Vagina (tissue), 2 donors: ENCODE measurements at regions not wholly inside any gene's neighbourhood (a gene's known extent, or its start where the extent isn't known, plus 50 kb on each side); places are given as distances from the start of the nearest gene placed in this dataset.

Experiments
- DNase-seq, 2 donors: peaks; one replicate each; pipeline ENCODE4 v3.0.0-alpha.2; 2017; ENCODE audit errors: extremely low spot score in 2 of 2
- H3K27ac ChIP-seq: fragments of 200-600 bp; sonication (generic); one replicate; pipeline ENCODE4 v1.5.1; 2019
- H3K27me3 ChIP-seq: fragments of 200-600 bp; sonication (generic); one replicate; pipeline ENCODE4 v1.5.1; 2019
- H3K36me3 ChIP-seq, 2 donors: fragments of 200-600 bp; sonication (generic); one replicate each; pipeline ENCODE4 v1.5.1; 2017 to 2019
- H3K4me1 ChIP-seq: fragments of 200-600 bp; sonication (generic); one replicate; pipeline ENCODE4 v1.5.1; 2019
- H3K4me3 ChIP-seq, 2 donors: fragments of 200-600 bp; sonication (generic); 1 replicate in 1 of 2; 2 replicates in 1 of 2; pipeline ENCODE4 v1.5.1; 2016 to 2019
- H3K9me3 ChIP-seq: fragments of 200-600 bp; sonication (generic); one replicate; pipeline ENCODE4 v1.5.1; 2019
- POLR2A ChIP-seq, 2 donors: fragments of 450-650 bp; IDR thresholded peaks; one replicate each; pipeline ENCODE4 v1.6.1; 2017; ENCODE audit warnings: antibody characterized with exemption in 2 of 2, mild to moderate bottlenecking in 2 of 2, moderate library complexity in 2 of 2
- POLR2AphosphoS5 ChIP-seq, 2 donors: sonication (generic); formaldehyde crosslinking; IDR thresholded peaks; one replicate each; pipeline ENCODE4 v1.9.0; 2017; ENCODE audit warnings: antibody characterized with exemption in 2 of 2, mild to moderate bottlenecking in 2 of 2, low read depth in 1 of 2; ENCODE audit not compliant: insufficient read depth in 1 of 2
- intact Hi-C: fragments of 100-400 bp; cut with DNase I; formaldehyde crosslinking; loops from one replicate; pipeline ENCODE4 v1.15.1; 2023
- TF ChIP-seq, protein P1 (sequence below), 3 experiments: fragments of 450-650 bp in 2 of 3; fragments of 200-600 bp in 1 of 3; sonication (generic) in 1 of 3; IDR thresholded peaks; one replicate each; pipeline ENCODE4 v1.5.1; 2017 to 2019; ENCODE audit warnings: antibody characterized with exemption in 3 of 3, mild to moderate bottlenecking in 2 of 3, moderate library complexity in 2 of 3

DNA sequence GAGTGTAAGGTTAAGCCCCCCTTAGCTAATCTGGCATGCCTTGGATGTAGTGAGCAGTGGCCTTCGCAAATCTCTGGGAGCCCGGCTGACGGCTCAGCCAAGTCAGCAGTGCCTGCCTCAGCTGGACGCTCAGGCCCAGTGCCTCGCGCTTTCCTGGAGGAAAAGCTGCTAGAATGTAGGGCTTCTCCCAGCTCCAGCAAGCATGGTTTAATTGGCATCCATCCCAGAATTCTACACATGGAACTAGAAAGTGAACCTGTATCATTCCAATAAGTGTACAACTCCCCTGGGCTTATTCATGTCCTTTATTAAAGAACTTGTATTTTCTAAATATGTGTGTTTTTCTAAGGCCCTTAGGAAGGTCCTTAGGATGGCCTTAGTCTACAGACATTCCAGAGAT is 287.8 kb upstream of the SHH start:
- DNase-seq = no peak
- Histone ChIP-seq H3K4me1 (no peaks in the 10 kb centered on the region), H3K27ac (no peak overlapping the region), H3K36me3 (no peaks in the 10 kb centered on the region), H3K27me3 (no peaks in the 10 kb centered on the region), H3K4me3 (no peak overlapping the region), H3K9me3 (no peaks in the 10 kb centered on the region)
- intact Hi-C loops = no loop called here
- TF ChIP-seq POLR2A (IDR thresholded peaks at IDR 0.05) (no peak), POLR2AphosphoS5 (IDR thresholded peaks at IDR 0.05; ENCODE audit: insufficient read depth in 1 of 2, low read depth in 1 of 2) (no peak)
- TF ChIP-seq, protein P1, sequence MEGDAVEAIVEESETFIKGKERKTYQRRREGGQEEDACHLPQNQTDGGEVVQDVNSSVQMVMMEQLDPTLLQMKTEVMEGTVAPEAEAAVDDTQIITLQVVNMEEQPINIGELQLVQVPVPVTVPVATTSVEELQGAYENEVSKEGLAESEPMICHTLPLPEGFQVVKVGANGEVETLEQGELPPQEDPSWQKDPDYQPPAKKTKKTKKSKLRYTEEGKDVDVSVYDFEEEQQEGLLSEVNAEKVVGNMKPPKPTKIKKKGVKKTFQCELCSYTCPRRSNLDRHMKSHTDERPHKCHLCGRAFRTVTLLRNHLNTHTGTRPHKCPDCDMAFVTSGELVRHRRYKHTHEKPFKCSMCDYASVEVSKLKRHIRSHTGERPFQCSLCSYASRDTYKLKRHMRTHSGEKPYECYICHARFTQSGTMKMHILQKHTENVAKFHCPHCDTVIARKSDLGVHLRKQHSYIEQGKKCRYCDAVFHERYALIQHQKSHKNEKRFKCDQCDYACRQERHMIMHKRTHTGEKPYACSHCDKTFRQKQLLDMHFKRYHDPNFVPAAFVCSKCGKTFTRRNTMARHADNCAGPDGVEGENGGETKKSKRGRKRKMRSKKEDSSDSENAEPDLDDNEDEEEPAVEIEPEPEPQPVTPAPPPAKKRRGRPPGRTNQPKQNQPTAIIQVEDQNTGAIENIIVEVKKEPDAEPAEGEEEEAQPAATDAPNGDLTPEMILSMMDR (IDR thresholded peaks at IDR 0.05) = no peak

DNA sequence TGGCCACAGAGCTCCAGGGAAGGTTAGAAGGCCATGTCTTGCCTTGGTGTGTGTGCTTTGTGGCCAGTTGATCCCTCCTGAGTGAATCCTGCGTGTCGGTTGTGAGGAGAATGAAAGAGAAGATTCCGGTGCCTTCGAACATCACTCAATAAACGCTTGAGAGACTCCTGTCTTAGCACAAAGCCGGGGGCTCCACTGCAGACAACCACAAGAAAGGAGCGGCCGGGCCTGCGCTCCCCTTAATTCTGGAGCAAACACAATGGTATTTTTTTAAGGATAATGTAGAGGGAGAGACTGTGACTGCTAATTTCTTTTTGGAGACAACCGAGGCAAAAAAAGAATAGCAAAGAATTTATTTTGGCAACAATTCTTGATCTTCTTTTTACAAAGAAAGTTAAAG is 286.8 kb upstream of the SHH start:
- H3K36me3 ChIP-seq = no peaks in the 10 kb centered on the region
- H3K9me3 ChIP-seq = no peaks in the 10 kb centered on the region
- intact Hi-C loops = no loop called here
- no peaks in the 10 kb centered on the region for H3K4me1 ChIP-seq
- no peak for DNase-seq
- no peaks in the 10 kb centered on the region for H3K27me3 ChIP-seq
- no peak for TF ChIP-seq POLR2AphosphoS5 (IDR thresholded peaks at IDR 0.05; ENCODE audit: insufficient read depth in 1 of 2, low read depth in 1 of 2)
- TF ChIP-seq, protein P1 (IDR thresholded peaks at IDR 0.05) = no peak
- TF ChIP-seq POLR2A (IDR thresholded peaks at IDR 0.05) = no peak
- H3K27ac ChIP-seq = no peak overlapping the region
- H3K4me3 ChIP-seq = no peak overlapping the region

DNA sequence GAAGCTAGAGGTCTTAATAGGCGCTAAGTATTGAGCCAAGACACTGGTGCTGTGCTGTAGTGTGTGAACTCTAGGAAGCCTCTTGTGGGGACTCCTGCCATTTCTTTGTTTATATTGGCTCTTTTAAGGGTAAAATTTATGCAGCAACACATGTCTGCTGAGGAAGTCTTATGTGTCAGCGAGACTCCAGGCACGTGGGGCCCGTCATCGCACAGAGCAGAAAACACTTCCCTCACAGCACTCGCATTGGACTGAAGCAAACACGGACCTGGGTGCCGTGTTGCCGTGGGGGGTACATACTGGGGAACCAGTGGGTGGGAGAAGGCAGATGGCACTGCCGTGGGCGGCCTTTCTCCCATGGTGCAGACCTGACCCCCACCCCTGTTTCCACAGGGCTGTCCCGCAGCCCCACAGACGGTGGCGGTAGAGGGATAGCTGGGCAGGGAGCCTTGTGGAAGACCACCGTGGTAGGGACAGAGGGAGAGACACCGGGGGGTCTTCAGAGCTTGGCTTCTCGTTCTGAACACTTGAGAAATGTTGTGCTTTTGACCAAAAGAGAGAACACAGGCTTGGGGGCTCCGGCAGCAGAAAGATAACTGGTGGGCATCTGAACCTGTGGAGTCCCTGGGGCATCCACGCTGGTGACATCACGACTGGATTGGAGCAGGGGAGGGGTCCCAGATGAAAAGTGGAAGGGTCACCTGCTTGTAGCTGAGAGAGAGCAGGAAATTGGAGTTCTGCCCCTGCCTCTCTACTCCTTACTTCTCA is 284.7 kb upstream of the SHH start:
- TF ChIP-seq, protein P1 (IDR thresholded peaks at IDR 0.05) = no peak
- no peak for TF ChIP-seq POLR2A (IDR thresholded peaks at IDR 0.05)
- TF ChIP-seq POLR2AphosphoS5 (IDR thresholded peaks at IDR 0.05; ENCODE audit: insufficient read depth in 1 of 2, low read depth in 1 of 2) = no peak
- Histone ChIP-seq H3K4me1 (no peaks in the 10 kb centered on the region), H3K4me3 (no peak overlapping the region), H3K36me3 (no peaks in the 10 kb centered on the region), H3K27me3 (no peaks in the 10 kb centered on the region), H3K27ac (no peak overlapping the region), H3K9me3 (no peaks in the 10 kb centered on the region)
- intact Hi-C loops = no loop called here
- no peak for DNase-seq

DNA sequence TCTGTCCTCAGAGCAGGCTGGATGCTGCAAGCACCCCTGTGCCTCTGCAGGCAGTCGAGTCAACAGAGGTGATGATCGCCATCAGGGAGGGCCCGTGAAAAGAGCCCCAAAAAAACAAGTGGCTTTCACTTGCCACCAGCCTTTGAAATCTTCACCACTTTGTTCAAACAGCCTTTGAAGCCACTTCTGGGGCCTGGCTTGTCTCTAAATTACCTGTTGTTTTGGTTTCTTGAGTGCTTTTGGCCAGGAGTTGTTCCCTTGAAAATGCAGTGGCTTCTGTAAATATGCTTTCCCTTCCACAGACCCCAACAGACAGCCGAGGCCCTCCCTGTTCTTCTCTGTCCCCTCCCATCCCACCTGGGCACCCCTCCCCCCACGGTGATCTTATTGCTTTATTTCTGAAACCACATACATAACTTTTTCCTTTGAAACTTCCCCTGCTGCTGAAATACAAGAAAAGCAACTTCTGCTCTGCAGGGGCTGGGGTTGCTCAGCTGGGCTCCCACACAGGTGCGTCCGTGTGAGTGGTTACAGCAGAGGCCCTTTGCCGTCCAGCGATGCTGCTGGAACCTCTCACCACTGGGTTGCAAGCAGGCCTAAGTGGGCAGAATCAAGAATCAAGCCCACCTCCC is 283.8 kb upstream of the SHH start:
- intact Hi-C loops = no loop called here
- H3K9me3 ChIP-seq = no peaks in the 10 kb centered on the region

More for the DNA sequence above, 283.8 kb upstream of the SHH start:
- Histone ChIP-seq H3K27ac (no peak overlapping the region), H3K36me3 (no peaks in the 10 kb centered on the region), H3K4me3 (no peak overlapping the region), H3K27me3 (no peaks in the 10 kb centered on the region), H3K4me1 (no peaks in the 10 kb centered on the region)
- no peak for DNase-seq
- no peak for TF ChIP-seq POLR2A (IDR thresholded peaks at IDR 0.05)
- TF ChIP-seq POLR2AphosphoS5 (IDR thresholded peaks at IDR 0.05; ENCODE audit: insufficient read depth in 1 of 2, low read depth in 1 of 2) = no peak
- TF ChIP-seq, protein P1 (IDR thresholded peaks at IDR 0.05) = no peak
